ENCODE measurements at regions not wholly inside any gene's neighbourhood (a gene's known extent, or its start where the extent isn't known, plus 50 kb on each side); places are given as distances from the start of the nearest gene placed in this dataset.

GRCh38 chr18:27602092-27602491 is 417.0 kb upstream of the CHST9 start:
- no peak for TF ChIP-seq NRF1 (conservative IDR thresholded peaks at IDR 0.05; ENCODE audit: low read depth, low read length)
- no peak for TF ChIP-seq CTCF (IDR thresholded peaks at IDR 0.05 in 2 of 3, conservative IDR thresholded peaks at IDR 0.05 in 1 of 3; ENCODE audit: control insufficient read depth in 2 of 3, extremely low read depth in 1 of 3, insufficient read depth in 1 of 3, low read depth in 3 of 3, low read length in 3 of 3)
- TF ChIP-seq CEBPB (IDR thresholded peaks at IDR 0.05; ENCODE audit: borderline replicate concordance in 1 of 2, low read depth in 2 of 2, low read length in 2 of 2) = no peak
- TF ChIP-seq POLR2A (IDR thresholded peaks at IDR 0.05; ENCODE audit: low read depth, low read length) = no peak
- no peak for TF ChIP-seq ZNF24 (IDR thresholded peaks at IDR 0.05)
- TF ChIP-seq RCOR1 (conservative IDR thresholded peaks at IDR 0.05; ENCODE audit: low read depth, low read length) = no peak
- TF ChIP-seq EGR1 (IDR thresholded peaks at IDR 0.05; ENCODE audit: borderline replicate concordance in 1 of 2, low read depth in 2 of 2, low read length in 2 of 2) = no peak
- no peak for TF ChIP-seq FOXM1 (IDR thresholded peaks at IDR 0.05; ENCODE audit: low read depth, low read length)
- TF ChIP-seq SMC3 (IDR thresholded peaks at IDR 0.05; ENCODE audit: borderline replicate concordance, low read length) = no peak

Data from GM12878 (cell line).